GM18951 (cell line): ENCODE measurements at regions not wholly inside any gene's neighbourhood (a gene's known extent, or its start where the extent isn't known, plus 50 kb on each side); places are given as distances from the start of the nearest gene placed in this dataset.

ENCODE experiments used
- POLR2A ChIP-seq: IDR thresholded peaks from 4 replicates; pipeline ENCODE4 v1.6.1; 2011; ENCODE audit warnings: mild to moderate bottlenecking; ENCODE audit not compliant: insufficient read length, insufficient read depth; ENCODE audit errors: extremely low read depth
- in situ Hi-C: fragments of 300-500 bp; cut with MboI; formaldehyde crosslinking; loops from one replicate; pipeline ENCODE4 v1.12.0; 2022; ENCODE audit warnings: low sequenced_read_pairs, mixed read lengths, inconsistent platforms; ENCODE audit not compliant: unreplicated experiment

DNA sequence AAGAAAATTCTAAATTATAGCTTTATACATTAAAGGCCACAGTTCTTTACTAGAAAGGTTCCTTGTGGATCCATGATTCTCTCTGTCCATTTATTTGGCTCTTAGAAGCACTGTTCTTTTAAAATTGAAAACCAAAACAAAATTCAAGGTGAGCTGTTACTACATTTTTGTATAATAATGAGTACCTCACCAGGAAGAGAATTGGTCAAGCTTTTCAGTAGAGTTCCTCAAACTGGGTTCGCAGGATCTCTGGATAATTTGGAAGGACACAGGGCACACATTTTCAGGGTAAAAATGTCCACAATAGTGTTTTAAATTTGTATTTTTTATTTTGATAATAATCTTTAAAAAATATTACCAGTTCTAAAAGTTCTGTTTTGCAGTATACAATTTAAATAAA, 93.0 kb downstream of the PPP1R3A start:
- in situ Hi-C loops: no loop called here
- TF ChIP-seq POLR2A: no peak

DNA sequence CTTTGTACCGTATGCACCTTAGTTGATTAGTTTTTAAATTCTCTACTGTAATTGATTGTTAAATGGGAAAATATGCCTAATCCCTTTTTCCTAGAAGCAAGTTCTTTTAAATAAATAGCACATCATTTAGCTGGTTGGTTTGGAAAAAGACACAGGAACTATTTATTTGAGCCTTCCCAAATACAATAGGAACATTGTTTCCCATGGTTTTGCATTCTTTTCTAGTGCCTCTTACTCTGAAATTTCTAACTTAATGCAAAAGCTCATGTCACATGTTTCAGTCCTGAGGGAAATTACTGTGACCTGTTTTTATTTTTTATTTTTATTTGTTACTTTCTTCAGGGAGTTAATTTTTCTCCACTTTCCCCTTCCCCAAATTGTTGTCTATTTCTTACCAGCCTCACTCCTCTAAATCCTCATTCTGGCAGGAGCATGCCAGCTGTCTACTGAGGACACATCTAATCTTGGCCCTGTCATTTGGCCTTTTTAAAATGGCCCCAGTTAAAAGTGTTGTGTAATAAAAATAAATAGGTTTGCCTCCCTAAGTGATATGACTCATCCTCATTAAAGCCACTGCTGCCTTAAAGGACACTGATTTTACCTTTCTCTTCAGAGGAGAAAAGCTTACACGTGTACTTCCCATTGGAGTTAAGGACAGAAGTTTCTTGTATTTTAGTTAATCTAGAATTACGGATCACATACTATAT, 94.5 kb downstream of the PPP1R3A start:
- in situ Hi-C loops: no loop called here

DNA sequence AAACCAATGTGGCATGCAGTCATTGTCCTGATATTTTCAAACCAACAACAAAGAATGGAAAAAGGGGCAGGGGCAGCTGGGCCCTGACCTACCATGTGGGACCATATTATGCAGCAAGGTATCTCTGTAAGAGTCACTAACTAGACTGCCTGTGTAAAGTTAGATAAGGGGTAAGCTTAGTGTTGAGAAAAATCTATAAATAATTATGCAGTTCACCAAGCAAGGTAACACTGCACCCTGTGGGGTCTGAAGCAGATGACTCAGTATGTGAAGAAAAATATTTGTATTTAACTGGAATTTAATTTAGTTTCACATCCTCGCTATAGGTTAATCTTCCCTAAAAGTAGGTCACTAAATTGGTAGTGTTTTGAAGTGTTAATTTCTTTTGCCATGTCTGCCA, 99.3 kb downstream of the PPP1R3A start:
- in situ Hi-C loops: no loop called here
- TF ChIP-seq POLR2A: no peak

More for the DNA sequence above, 94.5 kb downstream of the PPP1R3A start:
- no peak for TF ChIP-seq POLR2A

DNA sequence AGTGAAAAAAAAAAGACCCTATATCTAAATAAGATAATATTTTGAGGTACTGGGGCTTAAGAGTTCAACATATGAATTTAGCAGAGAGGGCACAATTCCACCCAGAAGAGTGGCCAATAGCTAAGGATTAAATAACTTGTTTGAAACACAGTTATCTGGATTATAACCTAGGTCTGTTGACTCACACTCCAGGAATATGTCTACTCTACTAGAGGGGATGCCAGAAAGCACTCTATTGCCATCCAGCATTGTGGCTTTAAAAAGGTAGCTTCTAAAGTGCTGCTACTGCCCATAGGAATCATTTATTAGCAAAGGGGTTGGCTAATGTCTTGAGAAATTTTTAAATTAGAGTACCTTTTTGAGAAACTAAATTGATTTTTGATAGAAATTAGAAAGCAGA, 102.2 kb downstream of the PPP1R3A start:
- in situ Hi-C loops: no loop called here
- TF ChIP-seq POLR2A: no peak

DNA sequence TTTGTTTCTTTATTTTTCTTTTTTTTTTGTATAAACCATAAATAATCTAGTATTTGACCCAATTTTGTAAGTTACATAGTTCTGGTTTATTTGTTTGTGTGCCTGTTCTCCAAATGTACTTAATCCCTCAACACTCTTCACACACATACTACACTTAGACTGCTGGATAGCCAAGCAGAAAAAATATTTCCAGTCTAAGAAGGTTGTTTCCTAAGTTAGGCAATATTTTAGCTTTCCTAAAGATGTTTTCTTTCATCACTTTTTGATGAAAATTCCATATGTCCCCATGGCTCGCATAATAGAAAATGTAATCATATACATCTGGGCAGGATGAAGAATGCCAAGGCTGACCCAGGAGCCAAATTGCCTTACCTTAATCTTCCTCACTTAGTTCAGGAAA, 105.3 kb downstream of the PPP1R3A start:
- no peak for TF ChIP-seq POLR2A
- in situ Hi-C loops: no loop called here

DNA sequence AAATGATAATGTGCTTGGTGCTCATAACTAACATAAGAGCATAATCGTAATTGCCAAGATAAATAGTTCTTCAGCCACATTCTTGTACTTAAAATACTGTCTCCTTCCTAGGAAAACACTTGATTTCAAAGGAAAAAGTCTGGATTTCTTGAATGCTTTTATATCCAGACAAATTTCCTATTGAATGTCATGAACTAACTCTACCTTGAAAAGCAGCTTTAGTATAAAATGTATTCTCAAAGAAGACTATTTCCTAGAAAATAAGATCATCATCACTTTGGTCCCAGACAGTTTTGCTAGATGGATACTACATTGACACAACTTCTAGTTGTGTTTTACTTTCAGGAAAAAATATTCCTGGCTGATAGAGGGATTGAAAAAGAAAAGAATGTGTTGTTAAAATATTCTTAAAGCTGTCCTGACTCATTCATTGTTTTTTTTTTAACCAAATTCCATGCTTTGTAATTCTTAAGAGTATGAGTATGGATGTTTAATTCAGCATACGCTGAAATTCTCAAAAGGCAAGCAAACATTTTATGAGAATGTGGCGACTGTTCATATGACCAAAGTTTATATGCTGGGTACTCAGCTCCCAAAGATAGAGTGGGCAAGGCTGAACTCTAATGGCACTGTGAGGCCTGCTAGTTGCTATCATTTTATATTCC, 106.1 kb downstream of the PPP1R3A start:
- no peak for TF ChIP-seq POLR2A
- in situ Hi-C loops: no loop called here

DNA sequence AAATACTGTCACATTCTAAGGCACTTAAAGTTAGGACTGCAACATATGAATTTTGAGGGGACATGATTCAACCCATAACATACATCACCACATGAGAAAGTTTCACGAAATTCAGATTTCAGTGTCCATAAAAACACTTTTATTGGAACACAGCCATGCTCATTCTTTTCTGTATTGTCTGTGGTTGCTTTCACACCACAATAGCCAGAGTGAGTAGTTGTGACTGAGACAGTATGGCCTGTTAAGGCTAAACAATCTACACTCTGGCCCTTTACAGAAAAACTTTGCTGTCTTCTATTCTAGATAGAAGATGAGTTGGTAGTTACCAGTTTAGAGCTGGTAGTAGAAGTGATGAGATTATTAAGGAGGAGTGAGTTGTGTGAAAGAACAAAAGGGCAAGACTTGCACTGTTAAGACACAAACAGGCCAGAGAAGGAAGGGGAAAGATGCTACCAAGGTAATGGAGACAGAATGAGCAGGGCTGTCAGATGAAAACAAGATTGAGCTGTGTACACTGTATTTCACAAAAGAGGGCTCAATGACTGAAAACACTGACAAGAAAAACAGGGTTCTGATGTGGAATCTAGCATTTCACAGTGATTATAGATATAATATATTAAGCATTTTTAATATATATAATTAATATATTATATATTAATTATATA, 108.6 kb downstream of the PPP1R3A start:
- no peak for TF ChIP-seq POLR2A
- in situ Hi-C loops: no loop called here

DNA sequence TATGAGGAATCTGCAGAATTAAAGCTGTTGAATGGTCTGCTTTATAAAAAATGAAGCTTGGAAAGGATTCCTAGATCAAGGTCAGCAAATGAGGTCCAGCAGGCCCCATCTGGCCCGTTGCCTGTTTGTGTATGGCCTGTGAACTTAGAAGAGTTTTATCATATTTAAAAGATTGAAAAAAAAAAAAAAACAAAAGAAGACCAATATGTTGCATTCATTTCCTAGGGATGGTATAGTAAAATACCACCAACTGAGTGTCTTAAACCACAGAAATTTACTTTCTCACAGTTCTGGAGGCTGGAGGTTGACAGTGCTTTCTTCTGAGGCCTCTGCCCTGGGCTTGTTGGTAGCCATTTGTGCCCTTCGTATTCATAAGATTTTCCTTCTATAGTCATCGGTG, 109.2 kb downstream of the PPP1R3A start:
- no peak for TF ChIP-seq POLR2A
- in situ Hi-C loops: no loop called here

DNA sequence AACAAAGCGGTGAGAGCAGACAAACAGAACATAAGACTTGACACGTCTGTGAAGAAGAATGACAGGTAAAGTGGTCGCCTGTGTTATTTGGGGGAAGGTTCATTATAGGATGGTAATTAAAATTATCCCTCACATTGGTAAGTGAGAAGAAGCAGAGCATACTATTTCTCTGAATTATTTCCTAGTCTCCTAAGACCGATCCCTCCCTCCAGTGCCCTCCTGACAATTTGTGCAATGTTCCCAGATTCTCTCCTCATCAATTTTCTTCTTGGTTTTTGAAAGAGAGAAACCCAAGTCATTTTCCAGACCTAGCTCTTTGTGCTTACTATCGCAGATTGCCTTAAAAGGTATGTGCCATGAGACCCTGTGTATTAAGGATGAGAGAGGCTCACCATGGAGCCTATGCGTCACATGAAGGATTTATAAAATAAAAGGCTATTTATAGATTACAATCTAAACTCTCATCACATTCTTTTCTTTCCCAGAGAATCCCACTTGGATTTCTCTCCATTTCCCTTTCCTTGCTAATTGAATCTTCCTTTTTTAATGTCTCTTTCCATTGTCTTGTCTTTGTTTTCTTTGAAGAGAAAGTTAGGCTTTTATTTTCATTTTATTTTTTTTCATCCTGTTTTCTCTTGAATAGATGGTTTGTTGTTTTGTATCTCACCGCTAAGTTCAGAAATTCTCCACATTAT, 112.0 kb downstream of the PPP1R3A start:
- in situ Hi-C loops: no loop called here
- no peak for TF ChIP-seq POLR2A

DNA sequence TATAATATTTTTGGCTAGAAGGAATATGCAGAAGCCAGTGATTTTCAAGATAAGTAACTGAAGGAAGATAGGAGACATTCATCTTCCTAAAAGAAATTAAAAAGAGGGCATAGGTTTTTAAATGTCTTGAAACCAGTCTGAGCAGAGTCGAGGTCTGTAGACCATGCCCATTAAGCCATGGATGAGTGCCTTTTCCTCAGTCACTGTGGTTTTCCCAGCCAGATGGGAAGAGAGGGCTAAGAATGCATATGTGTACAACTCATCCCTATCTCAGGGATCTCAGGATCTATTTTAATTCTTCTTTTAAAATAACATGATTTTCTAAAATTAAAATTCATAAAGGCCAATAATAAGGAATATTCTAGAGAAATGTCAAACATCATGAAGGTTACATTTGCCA, 112.8 kb downstream of the PPP1R3A start:
- in situ Hi-C loops: no loop called here
- TF ChIP-seq POLR2A: no peak

DNA sequence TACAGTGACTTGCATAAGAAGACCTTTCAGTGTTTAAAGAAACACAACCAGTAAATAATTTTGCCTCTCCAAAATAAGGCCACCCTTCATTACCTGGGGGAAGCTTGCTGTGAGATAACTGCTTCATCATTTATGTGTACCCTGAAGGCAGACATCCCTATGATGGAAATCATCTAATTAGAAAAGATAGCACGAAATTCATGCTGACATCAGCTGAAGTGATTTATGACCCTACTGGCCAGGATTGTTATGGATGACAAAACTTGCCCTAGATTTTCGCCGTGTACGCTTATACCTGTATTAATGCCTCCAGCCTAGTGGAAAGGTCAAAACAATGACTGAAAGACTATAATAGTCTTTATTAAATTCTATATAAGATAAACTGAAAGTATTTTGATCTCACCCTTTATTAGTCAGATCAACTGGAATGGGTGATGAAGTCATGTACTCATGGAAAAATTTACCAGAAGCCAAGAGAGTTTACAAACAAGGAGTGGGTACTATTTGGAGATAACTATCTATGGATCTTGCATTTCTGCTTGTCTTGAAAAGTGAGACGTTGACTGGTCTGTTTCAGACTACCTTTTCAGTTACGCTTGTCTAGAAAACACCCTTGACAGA, 114.2 kb downstream of the PPP1R3A start:
- in situ Hi-C loops: no loop called here
- no peak for TF ChIP-seq POLR2A

DNA sequence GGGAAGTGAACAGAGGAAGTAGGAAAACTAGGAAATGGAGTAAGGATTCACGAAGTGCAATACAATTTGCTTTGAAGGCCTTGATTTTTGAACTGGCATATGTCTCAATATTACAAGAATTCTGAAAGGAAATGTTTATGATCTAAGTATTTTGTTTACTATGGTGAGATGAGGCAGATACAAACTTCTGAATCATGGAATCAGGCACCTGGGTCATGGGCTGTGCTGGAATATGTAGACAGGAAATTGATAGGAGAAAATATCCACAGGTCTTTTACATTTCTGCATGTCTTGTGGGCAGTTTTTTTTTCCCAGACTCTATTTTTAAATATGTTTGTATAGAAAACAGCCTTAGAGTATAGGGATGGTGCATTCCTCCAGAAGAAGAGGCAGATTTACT, 117.1 kb downstream of the PPP1R3A start:
- in situ Hi-C loops: no loop called here
- TF ChIP-seq POLR2A: no peak

DNA sequence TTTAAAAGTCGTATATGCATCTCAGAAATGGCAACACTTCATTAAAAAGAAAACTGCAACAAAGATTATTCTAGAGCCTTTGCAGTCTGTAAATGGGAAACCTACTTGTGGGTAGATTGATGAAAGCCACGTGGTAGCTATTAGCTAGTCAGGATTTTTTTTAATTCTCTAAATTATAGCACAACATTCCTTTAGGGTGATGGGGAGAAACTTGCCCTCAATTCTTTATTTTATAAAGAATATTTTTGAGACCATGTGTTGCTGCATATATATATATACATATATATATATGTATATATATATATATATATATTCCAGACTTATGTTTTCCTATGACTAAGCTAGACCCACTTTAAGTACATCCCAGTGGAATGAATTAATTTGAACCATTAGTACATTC, 118.0 kb downstream of the PPP1R3A start:
- no peak for TF ChIP-seq POLR2A
- in situ Hi-C loops: no loop called here
